Kidney glomerular epithelial cell (primary cell): ENCODE measurements at regions not wholly inside any gene's neighbourhood (a gene's known extent, or its start where the extent isn't known, plus 50 kb on each side); places are given as distances from the start of the nearest gene placed in this dataset.
"Not testable (repeated sequence)": the region's sequence is repeated elsewhere in the genome, so short reads cannot be mapped to it uniquely, and the experiment has no call there.

Source experiments
- DNase-seq: peaks from one replicate; lab custom pipeline; 2025; lab: John Stamatoyannopoulos, UW

GRCh38 chr1:82055375-82055774 is 254.6 kb downstream of the ADGRL2 start:
- not testable (repeated sequence) for DNase-seq

GRCh38 chr1:82052563-82052962 is 251.8 kb downstream of the ADGRL2 start:
- DNase-seq, result no peak

- DNase-seq, result no peak
Measured at GRCh38 chr1:82048596-82048995, 247.9 kb downstream of the ADGRL2 start.

- no peak for DNase-seq
Measured at GRCh38 chr1:82045221-82045620, 244.5 kb downstream of the ADGRL2 start.

GRCh38 chr1:82044536-82044935 is 243.8 kb downstream of the ADGRL2 start:
- no peak for DNase-seq

GRCh38 chr1:82044111-82044510 is 243.4 kb downstream of the ADGRL2 start:
- DNase-seq, result no peak

GRCh38 chr1:82042306-82043060 is 241.7 kb downstream of the ADGRL2 start:
- no peak for DNase-seq
